Activated B cell treated with CpG ODN at 0.5 μM for 24 hours (primary cell): ENCODE measurements at regions not wholly inside any gene's neighbourhood (a gene's known extent, or its start where the extent isn't known, plus 50 kb on each side); places are given as distances from the start of the nearest gene placed in this dataset.

ENCODE experiments used
- ATAC-seq: fragments of 200-7000 bp; cut with Tn5 transposase; one replicate; pipeline ENCODE4 v1.10.0; 2021; ENCODE audit warnings: low read depth, mild to moderate bottlenecking, moderate library complexity
- CTCF ChIA-PET: fragments of 350-600 bp; sonication (Branson Sonifier 250); formaldehyde crosslinking; loops from one replicate; lab custom pipeline; 2021; ENCODE audit warnings: antibody characterized with exemption; lab: Charles Lee
- POLR2A ChIA-PET: fragments of 350-600 bp; sonication (Branson Sonifier 250); formaldehyde crosslinking; loops from one replicate; lab custom pipeline; 2021; ENCODE audit warnings: antibody characterized with exemption; lab: Charles Lee
- DNase-seq: peaks from one replicate; pipeline ENCODE4 v3.0.0; 2022
- H3K27ac Mint-ChIP-seq: one replicate; pipeline ENCODE4 v1.8.0; 2020; ENCODE audit warnings: mixed read lengths
- H3K27me3 Mint-ChIP-seq: one replicate; pipeline ENCODE4 v1.8.0; 2021; ENCODE audit warnings: mixed read lengths
- H3K36me3 Mint-ChIP-seq: one replicate; pipeline ENCODE4 v1.8.0; 2021; ENCODE audit warnings: low read depth, mixed read lengths
- H3K4me1 Mint-ChIP-seq: one replicate; pipeline ENCODE4 v1.8.0; 2021; ENCODE audit warnings: mixed read lengths
- H3K4me3 Mint-ChIP-seq: one replicate; pipeline ENCODE4 v1.8.0; 2020; ENCODE audit warnings: mild to moderate bottlenecking, mixed read lengths
- H3K9me3 Mint-ChIP-seq: one replicate; pipeline ENCODE4 v1.8.0; 2020; ENCODE audit warnings: mixed read lengths
- CTCF ChIP-seq: fragments of 200-600 bp; IDR thresholded peaks from one replicate; pipeline ENCODE4 v1.8.0; 2022; ENCODE audit warnings: antibody characterized with exemption, mild to moderate bottlenecking
- intact Hi-C: fragments of 100-400 bp; cut with micrococcal nuclease; formaldehyde crosslinking; loops from one replicate; pipeline ENCODE4 v1.15.1; 2024

- POLR2A ChIA-PET: no interaction called here
- H3K36me3 Mint-ChIP-seq: no peaks in the 10 kb centered on the region
- peaks cover 5% of the 10 kb centered on the region for H3K27me3 Mint-ChIP-seq
- intact Hi-C loops: no loop called here
- peaks cover 15% of the 10 kb centered on the region for H3K4me1 Mint-ChIP-seq
- no peak overlapping the region for H3K4me3 Mint-ChIP-seq
- DNase-seq: no peak
- H3K9me3 Mint-ChIP-seq: no peaks in the 10 kb centered on the region
- CTCF ChIA-PET: no interaction called here
- no peak overlapping the region for H3K27ac Mint-ChIP-seq
- TF ChIP-seq CTCF: no peak
- ATAC-seq: no peak
These were observed 212.6 kb upstream of the TOPAZ1 start for GRCh38 chr3:44029100-44029499.

GRCh38 chr3:44030285-44030684 is 211.4 kb upstream of the TOPAZ1 start:
- Mint-ChIP-seq H3K4me3 (no peak overlapping the region), H3K9me3 (no peaks in the 10 kb centered on the region), H3K36me3 (no peaks in the 10 kb centered on the region), H3K27me3 (peaks cover 3% of the 10 kb centered on the region), H3K27ac (no peak overlapping the region), H3K4me1 (peaks cover 15% of the 10 kb centered on the region)
- DNase-seq (no peak), ATAC-seq (no peak)
- CTCF ChIA-PET: no interaction called here
- no peak for TF ChIP-seq CTCF
- intact Hi-C loops: no loop called here
- POLR2A ChIA-PET: no interaction called here

- peaks cover 15% of the 10 kb centered on the region for H3K4me1 Mint-ChIP-seq
- ChIA-PET POLR2A (no interaction called here), CTCF (no interaction called here)
- no peaks in the 10 kb centered on the region for H3K9me3 Mint-ChIP-seq
- peaks cover 3% of the 10 kb centered on the region for H3K27me3 Mint-ChIP-seq
- ATAC-seq (no peak), DNase-seq (no peak)
- H3K27ac Mint-ChIP-seq: no peak overlapping the region
- TF ChIP-seq CTCF: no peak
- no peaks in the 10 kb centered on the region for H3K36me3 Mint-ChIP-seq
- no peak overlapping the region for H3K4me3 Mint-ChIP-seq
- intact Hi-C loops: no loop called here
These were observed 210.9 kb upstream of the TOPAZ1 start for GRCh38 chr3:44030687-44031305.

GRCh38 chr3:44031387-44032380 is 210.0 kb upstream of the TOPAZ1 start:
- peaks cover 15% of the 10 kb centered on the region for H3K4me1 Mint-ChIP-seq
- TF ChIP-seq CTCF: no peak
- POLR2A ChIA-PET: no interaction called here

GRCh38 chr3:44032487-44032886 is 209.2 kb upstream of the TOPAZ1 start:
- Mint-ChIP-seq H3K4me1 (peaks cover 15% of the 10 kb centered on the region), H3K27me3 (no peaks in the 10 kb centered on the region), H3K27ac (no peak overlapping the region), H3K9me3 (no peaks in the 10 kb centered on the region), H3K4me3 (no peak overlapping the region), H3K36me3 (no peaks in the 10 kb centered on the region)
- no peak for ATAC-seq
- TF ChIP-seq CTCF: no peak
- ChIA-PET POLR2A (no interaction called here), CTCF (no interaction called here)
- intact Hi-C loops: no loop called here
- DNase-seq: no peak

More at GRCh38 chr3:44031387-44032380, 210.0 kb upstream of the TOPAZ1 start:
- no peak overlapping the region for H3K27ac Mint-ChIP-seq
- DNase-seq (no peak), ATAC-seq (no peak)
- H3K9me3 Mint-ChIP-seq: no peaks in the 10 kb centered on the region
- no peaks in the 10 kb centered on the region for H3K36me3 Mint-ChIP-seq
- CTCF ChIA-PET: no interaction called here
- no peaks in the 10 kb centered on the region for H3K27me3 Mint-ChIP-seq
- H3K4me3 Mint-ChIP-seq: no peak overlapping the region
- intact Hi-C loops: no loop called here
